HFF-Myc (cell line): ENCODE measurements at regions not wholly inside any gene's neighbourhood (a gene's known extent, or its start where the extent isn't known, plus 50 kb on each side); places are given as distances from the start of the nearest gene placed in this dataset.

Experiments
- DNase-seq: peaks from one replicate; pipeline ENCODE4 v3.0.0-alpha.2; 2011; ENCODE audit warnings: low read depth; ENCODE audit errors: extremely low read depth
- H3K4me3 ChIP-seq: replicated peaks from 2 replicates; pipeline ENCODE4 v1.5.1; 2011; ENCODE audit warnings: low read depth, mild to moderate bottlenecking, control low read depth, low read length
- CTCF ChIP-seq: IDR thresholded peaks from 2 replicates; pipeline ENCODE4 v1.5.1; 2012; ENCODE audit warnings: mild to moderate bottlenecking, low read depth, low read length, control low read depth; ENCODE audit errors: missing control alignments

DNA sequence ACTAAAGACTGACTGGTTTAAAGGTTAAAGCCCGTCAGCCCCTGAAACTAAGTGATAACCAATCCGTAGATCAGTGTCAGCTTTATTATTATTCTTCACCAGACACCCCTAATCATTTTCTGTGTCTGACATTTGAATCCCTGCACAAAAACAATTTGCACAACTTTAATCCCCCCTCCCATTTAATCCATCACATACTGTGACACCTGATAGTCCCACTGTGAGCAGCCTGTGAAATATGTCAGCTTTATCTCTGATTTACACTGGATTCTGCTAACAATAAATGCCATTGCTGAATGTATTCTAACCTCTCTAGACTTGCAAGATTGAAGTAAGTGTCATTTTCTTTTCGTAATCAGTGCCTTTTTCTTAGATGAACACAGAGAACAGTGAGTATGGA, 2089.0 kb upstream of the RAG2 start:
- H3K4me3 ChIP-seq, result no peak overlapping the region
- TF ChIP-seq CTCF, result no peak
- no peak for DNase-seq

GRCh38 chr11:38683484-38683883, 2085.4 kb upstream of the RAG2 start:
- no peak overlapping the region for H3K4me3 ChIP-seq
- no peak for DNase-seq
- TF ChIP-seq CTCF, result no peak

GRCh38 chr11:38680746-38681145, 2082.7 kb upstream of the RAG2 start:
- TF ChIP-seq CTCF, result no peak
- no peak for DNase-seq
- no peak overlapping the region for H3K4me3 ChIP-seq

DNA sequence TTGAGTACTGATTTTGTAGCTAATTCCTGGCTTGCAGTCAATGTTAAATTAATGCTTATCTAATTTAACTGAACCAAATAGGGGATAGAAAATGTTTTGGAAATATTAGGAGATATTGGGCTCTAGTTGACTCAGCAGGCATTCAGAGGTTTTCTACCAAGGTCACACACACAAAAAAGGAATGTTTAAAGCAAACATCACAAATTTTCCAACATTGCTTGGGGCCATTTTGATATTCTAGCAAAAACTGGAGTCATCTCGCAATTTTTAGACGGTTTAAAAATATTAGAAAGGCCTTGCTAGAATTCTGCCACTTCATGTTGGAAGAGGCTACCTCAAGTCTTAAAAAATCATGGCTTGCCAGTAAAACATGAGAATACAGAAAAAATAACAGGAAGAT, 2082.1 kb upstream of the RAG2 start:
- DNase-seq, result no peak
- no peak overlapping the region for H3K4me3 ChIP-seq
- TF ChIP-seq CTCF, result no peak

DNA sequence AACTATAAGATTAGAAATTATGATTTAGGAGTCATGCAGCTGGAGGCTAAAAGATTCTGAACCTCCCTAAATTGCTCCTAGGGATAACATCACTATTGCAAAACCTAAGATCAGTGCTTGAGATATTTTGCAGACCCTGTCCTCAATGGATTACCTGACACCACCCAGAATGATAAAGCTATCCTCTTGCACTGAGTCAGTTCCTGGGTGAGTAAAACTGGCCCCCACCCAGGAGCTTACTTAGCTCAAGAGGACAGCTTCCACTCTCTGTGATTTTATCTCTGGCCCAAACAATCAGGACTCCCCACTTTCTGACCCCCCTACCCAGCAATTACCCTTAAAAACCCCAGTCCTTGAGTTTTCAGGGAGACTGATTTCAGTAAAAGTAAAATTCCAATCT, 2074.4 kb upstream of the RAG2 start:
- TF ChIP-seq CTCF, result no peak
- no peak overlapping the region for H3K4me3 ChIP-seq
- DNase-seq, result no peak

DNA sequence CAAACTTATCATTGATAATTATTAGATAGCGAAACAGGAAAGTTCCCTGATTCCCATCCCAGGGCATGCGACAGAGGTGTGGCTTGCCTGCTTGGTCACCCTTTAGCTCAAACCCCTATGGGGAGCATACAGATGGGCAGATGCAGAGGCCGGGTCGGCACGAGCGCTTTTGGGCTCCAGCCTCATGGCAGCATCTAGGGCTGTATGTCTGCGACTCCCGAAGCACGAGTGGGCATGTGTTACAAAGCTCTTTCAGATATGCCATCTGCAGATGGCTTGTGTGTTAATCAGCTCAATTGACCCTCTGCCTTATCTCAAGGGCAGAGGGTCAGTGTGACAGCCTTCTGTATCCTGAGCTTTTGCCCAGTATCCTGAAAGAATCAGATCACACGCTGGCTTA, 2069.3 kb upstream of the RAG2 start:
- no peak for DNase-seq
- H3K4me3 ChIP-seq, result no peak overlapping the region
- TF ChIP-seq CTCF, result no peak

GRCh38 chr11:38648604-38649003, 2050.6 kb upstream of the RAG2 start:
- no peak for DNase-seq
- TF ChIP-seq CTCF, result no peak
- no peak overlapping the region for H3K4me3 ChIP-seq
